ENCODE measurements at regions not wholly inside any gene's neighbourhood (a gene's known extent, or its start where the extent isn't known, plus 50 kb on each side); places are given as distances from the start of the nearest gene placed in this dataset.

DNA sequence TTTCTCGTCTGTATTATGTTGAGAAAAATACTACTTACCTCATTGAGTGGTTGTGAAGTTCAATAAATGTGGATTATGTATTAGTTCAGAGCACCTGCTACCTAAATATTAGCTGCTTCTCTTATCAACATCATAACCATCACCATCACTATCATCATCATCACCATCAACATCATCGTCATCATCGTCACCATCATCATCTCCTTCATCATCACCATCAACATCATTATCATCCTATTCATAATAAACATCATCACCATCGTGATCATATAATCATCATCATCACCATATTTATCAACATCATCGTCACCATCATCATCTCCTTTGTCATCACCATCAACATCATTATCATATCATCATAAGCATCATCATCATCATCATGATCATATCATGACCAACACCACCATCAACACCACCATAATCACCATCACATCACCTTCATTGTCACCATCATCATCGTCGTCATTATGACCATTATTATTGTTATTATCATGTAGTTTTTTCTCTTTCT lies 181.0 kb upstream of the ADCY2 start:
- no peaks in the 10 kb centered on the region for H3K9me3 Mint-ChIP-seq (ENCODE audit: insufficient read depth)
- H3K4me1 Mint-ChIP-seq = no peaks in the 10 kb centered on the region
- Histone ChIP-seq H3K9me3 (ENCODE audit: control extremely low read depth in 1 of 3, control insufficient read depth in 2 of 3, insufficient read depth in 1 of 3, low read length in 2 of 3) (peaks cover 0 to 4% (median 0%) of the 10 kb centered on the region in 3 donors), H2AFZ (ENCODE audit: insufficient read depth, low read depth, low read length, poor library complexity, severe bottlenecking) (no peak overlapping the region), H3K4me3 (ENCODE audit: control extremely low read depth in 1 of 5, extremely low read depth in 1 of 5, insufficient read depth in 1 of 5, low read depth in 2 of 5, low read length in 4 of 5) (no peak overlapping the region), H3K27me3 (replicated peaks in 1 of 4; ENCODE audit: control extremely low read depth in 1 of 4, control insufficient read depth in 3 of 4, insufficient read depth in 4 of 4, low read length in 3 of 4) (no peaks in the 10 kb centered on the region), H3K4me2 (replicated peaks; ENCODE audit: low read depth, low read length, poor library complexity, severe bottlenecking) (no peak overlapping the region), H3K79me2 (ENCODE audit: control insufficient read depth, insufficient read depth, low read length) (no peaks in the 10 kb centered on the region), H3K9ac (ENCODE audit: low read length) (no peak overlapping the region), H3K4me1 (ENCODE audit: control insufficient read depth in 2 of 2, insufficient read depth in 2 of 2, low read length in 2 of 2) (no peaks in the 10 kb centered on the region), H3K36me3 (replicated peaks in 1 of 2; ENCODE audit: control extremely low read depth in 1 of 2, control insufficient read depth in 1 of 2, extremely low read depth in 1 of 2, insufficient read depth in 2 of 2, low read length in 1 of 2) (no peaks in the 10 kb centered on the region), H4K20me1 (ENCODE audit: control insufficient read depth, insufficient read depth, low read length, poor library complexity, severe bottlenecking) (no peaks in the 10 kb centered on the region), H3K27ac (ENCODE audit: low read length in 2 of 2) (no peak overlapping the region)
- no peak overlapping the region for H3K27ac Mint-ChIP-seq
- CTCF ChIA-PET = no interaction called here
- ATAC-seq (ENCODE audit: low read depth) = no peak
- H3K27me3 Mint-ChIP-seq = no peaks in the 10 kb centered on the region
- TF ChIP-seq CTCF (IDR thresholded peaks at IDR 0.05) (no peak), EZH2 (IDR thresholded peaks at IDR 0.05; ENCODE audit: borderline replicate concordance, insufficient read depth, low read depth, low read length, poor library complexity, severe bottlenecking) (no peak)
- H3K4me3 Mint-ChIP-seq = no peak overlapping the region
- intact Hi-C loops (cut with micrococcal nuclease) = no loop called here
- DNase-seq = no peak
- WGBS (ENCODE audit: insufficient coverage) = 98% methylated on average over 4 of the region's 7 CpGs
- POLR2A ChIA-PET = no interaction called here

DNA sequence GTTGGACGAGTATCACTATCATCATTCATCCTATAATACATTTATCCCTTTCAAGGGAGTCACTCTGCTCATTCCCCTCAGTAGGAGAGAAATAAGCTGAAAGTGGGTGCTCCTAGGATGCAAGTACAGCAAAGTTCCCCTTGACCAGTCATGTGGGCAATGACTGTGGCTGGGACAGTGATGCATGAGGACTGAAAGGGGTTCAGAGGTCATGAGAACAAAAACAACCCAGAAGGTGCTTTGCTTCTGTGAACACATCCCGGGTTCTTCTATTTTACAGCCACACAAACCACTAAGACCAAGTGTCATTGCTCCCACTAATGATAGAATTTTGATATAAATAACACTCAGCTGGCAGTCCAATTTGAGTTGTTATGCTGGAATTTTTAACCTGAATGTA lies 177.8 kb upstream of the ADCY2 start:
- no peak overlapping the region for H2AFZ ChIP-seq (ENCODE audit: insufficient read depth, low read depth, low read length, poor library complexity, severe bottlenecking)
- intact Hi-C loops (cut with micrococcal nuclease) = no loop called here
- H3K79me2 ChIP-seq (ENCODE audit: control insufficient read depth, insufficient read depth, low read length) = no peaks in the 10 kb centered on the region
- no CpG with 5 or more reads among the region's 2 CpGs for WGBS (ENCODE audit: insufficient coverage)
- H3K27me3 ChIP-seq (replicated peaks in 1 of 4; ENCODE audit: control extremely low read depth in 1 of 4, control insufficient read depth in 3 of 4, insufficient read depth in 4 of 4, low read length in 3 of 4) = no peaks in the 10 kb centered on the region
- Mint-ChIP-seq H3K4me3 (no peak overlapping the region), H3K9me3 (ENCODE audit: insufficient read depth) (no peaks in the 10 kb centered on the region), H3K27me3 (no peaks in the 10 kb centered on the region), H3K4me1 (no peaks in the 10 kb centered on the region), H3K27ac (no peak overlapping the region)
- H3K27ac ChIP-seq (ENCODE audit: low read length in 2 of 2) = no peak overlapping the region
- H3K9ac ChIP-seq (ENCODE audit: low read length) = no peak overlapping the region
- ChIA-PET CTCF (no interaction called here), POLR2A (no interaction called here)
- peaks cover 0 to 4% (median 0%) of the 10 kb centered on the region in 3 donors for H3K9me3 ChIP-seq (ENCODE audit: control extremely low read depth in 1 of 3, control insufficient read depth in 2 of 3, insufficient read depth in 1 of 3, low read length in 2 of 3)
- DNase-seq (no peak), ATAC-seq (ENCODE audit: low read depth) (no peak)
- H3K4me2 ChIP-seq (replicated peaks; ENCODE audit: low read depth, low read length, poor library complexity, severe bottlenecking) = no peak overlapping the region
- TF ChIP-seq CTCF (IDR thresholded peaks at IDR 0.05) = no peak
- no peak for TF ChIP-seq EZH2 (IDR thresholded peaks at IDR 0.05; ENCODE audit: borderline replicate concordance, insufficient read depth, low read depth, low read length, poor library complexity, severe bottlenecking)
- H3K4me1 ChIP-seq (ENCODE audit: control insufficient read depth in 2 of 2, insufficient read depth in 2 of 2, low read length in 2 of 2) = no peaks in the 10 kb centered on the region
- H3K36me3 ChIP-seq (replicated peaks in 1 of 2; ENCODE audit: control extremely low read depth in 1 of 2, control insufficient read depth in 1 of 2, extremely low read depth in 1 of 2, insufficient read depth in 2 of 2, low read length in 1 of 2) = no peaks in the 10 kb centered on the region
- no peaks in the 10 kb centered on the region for H4K20me1 ChIP-seq (ENCODE audit: control insufficient read depth, insufficient read depth, low read length, poor library complexity, severe bottlenecking)
- no peak overlapping the region for H3K4me3 ChIP-seq (ENCODE audit: control extremely low read depth in 1 of 5, extremely low read depth in 1 of 5, insufficient read depth in 1 of 5, low read depth in 2 of 5, low read length in 4 of 5)
